ENCODE measurements at regions not wholly inside any gene's neighbourhood (a gene's known extent, or its start where the extent isn't known, plus 50 kb on each side); places are given as distances from the start of the nearest gene placed in this dataset.

- no peak for TF ChIP-seq EZH2 (IDR thresholded peaks at IDR 0.05)
- TF ChIP-seq POLR2AphosphoS5 (IDR thresholded peaks at IDR 0.05; ENCODE audit: borderline replicate concordance, low read depth, low read length) = no peak
- TF ChIP-seq FOXP2 (optimal IDR thresholded peaks at IDR 0.05; ENCODE audit: control extremely low read depth, extremely low read length, insufficient read depth) = no peak
Observed at GRCh38 chrX:98294310-98294709, 1410.6 kb downstream of the RPA4 start.
